Islet of Langerhans (tissue), 1 donor: ENCODE measurements at regions not wholly inside any gene's neighbourhood (a gene's known extent, or its start where the extent isn't known, plus 50 kb on each side); places are given as distances from the start of the nearest gene placed in this dataset.
"Not testable (repeated sequence)": the region's sequence is repeated elsewhere in the genome, so short reads cannot be mapped to it uniquely, and the experiment has no call there.

Experiments used
- FAIRE-seq: peaks from one replicate; lab custom pipeline; 2011; peaks lifted over from hg19 to GRCh38; lab: Jason Lieb, UNC

DNA sequence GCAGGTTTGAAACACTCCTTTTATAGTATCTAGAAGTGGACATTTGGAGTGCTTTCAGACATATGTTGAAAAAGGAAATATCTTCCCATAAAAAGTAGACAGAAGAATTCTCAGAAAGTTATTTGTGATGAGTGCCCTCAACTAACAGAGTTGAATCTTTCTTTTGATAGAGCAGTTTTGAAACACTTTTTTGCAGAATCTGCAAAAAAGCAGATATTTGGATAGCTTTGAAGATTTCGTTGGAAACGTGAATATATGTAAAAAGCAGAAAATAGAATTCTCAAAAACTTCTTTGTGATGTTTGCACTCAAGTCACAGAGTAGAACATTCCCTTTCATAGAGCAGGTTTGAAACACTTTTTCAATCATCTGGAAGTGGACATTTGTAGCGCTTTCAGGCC, 676.4 kb upstream of the ZNF337 start:
- not testable (repeated sequence) for FAIRE-seq

- FAIRE-seq: no peak
Observed at GRCh38 chr20:26354511-26354910, 657.9 kb upstream of the ZNF337 start.

DNA sequence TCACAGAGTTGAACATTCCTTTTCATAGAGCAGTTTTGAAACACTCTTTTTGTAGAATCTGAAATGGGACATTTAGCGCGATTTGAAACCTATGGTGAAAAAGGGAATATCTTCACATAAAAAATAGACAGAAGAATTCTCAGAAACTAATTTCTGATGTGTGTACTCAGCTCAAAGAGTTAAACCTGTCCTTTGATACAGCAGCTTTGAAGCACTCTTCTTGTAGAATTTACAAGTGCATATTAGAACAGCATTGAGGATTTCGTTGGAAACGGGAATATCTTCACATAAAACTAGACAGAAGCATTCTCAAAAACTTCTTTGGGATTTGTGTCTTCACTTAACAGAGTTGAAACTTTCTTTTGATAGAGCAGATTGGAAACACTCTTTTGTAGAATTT, 650.7 kb upstream of the ZNF337 start:
- FAIRE-seq: no peak

- not testable (repeated sequence) for FAIRE-seq
Observed at GRCh38 chr20:26340460-26341065, 643.9 kb upstream of the ZNF337 start.

DNA sequence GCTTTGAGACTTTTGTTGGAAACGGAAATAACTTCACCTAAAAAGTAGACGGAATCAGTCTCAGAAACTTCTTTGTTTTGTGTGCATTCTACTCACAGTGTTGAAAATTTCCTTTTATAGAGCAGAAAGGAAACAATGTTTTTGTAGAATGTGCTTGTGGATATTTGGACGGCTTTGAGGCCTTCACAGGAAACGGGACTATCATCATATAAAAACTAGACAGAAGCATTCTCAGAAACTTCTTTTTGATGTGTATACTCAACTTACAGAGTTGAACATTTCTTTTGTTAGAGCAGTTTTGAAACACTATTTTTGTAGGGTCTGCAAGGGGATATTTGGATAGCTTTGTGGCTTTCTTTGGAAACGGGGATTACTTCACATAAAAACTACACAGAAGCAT, 627.5 kb upstream of the ZNF337 start:
- no peak for FAIRE-seq

DNA sequence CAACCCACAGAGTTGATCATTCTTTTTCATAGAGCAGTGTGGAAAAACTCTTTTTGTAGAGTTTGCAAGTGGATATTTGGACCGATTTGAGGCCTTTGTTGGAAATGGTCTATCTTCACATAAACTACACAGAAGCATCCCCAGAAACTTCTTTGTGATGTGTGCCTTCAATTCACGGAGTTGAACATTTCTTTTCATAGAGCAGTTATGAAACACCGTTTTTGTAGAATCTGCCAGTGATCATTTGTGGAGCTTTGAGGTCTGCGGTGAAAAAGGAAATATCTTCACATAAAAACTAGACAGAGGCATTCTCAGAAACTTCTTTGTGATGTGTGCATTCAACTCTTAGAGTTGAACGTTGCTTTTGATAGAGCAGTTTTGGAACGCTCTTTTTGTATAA, 618.4 kb upstream of the ZNF337 start:
- FAIRE-seq: no peak

DNA sequence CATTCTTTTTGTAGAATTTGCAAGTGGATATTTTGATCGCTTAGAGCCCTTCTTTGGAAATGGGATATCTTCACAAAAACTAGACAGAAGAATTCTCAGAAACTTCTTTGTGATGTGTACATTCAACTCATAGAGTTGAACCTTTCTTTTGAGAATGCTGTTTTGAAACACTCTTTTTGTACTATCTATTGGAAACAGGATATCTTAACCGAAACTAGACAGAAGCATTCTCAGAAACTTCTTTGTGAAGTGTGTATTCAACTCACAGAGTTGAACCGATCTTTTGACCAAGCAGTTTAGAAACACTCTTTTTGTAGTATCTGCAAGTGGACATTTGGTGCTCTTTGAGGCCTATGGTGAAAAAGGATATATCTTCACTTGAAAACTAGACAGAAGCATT, 613.1 kb upstream of the ZNF337 start:
- not testable (repeated sequence) for FAIRE-seq

GRCh38 chr20:26308961-26309360, 612.3 kb upstream of the ZNF337 start:
- FAIRE-seq: no peak

DNA sequence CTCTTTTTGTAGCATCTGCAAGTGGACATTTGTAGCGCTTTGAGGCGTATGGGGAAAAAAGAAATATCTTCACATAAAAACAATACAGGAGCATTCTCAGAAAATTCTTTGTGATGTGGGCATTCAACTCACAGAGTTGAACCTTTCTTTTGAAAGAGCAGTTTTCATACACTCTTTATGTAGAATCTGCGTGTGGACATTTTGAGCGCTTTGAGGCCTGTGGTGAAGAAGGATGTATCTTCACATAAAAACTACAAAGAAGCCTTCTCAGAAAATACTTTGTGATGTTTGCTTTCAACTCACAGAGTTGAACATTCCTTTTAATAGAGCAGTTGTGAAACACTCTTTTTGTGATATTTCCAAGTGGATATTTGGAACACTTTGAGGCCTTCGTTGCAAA, 598.4 kb upstream of the ZNF337 start:
- no peak for FAIRE-seq

DNA sequence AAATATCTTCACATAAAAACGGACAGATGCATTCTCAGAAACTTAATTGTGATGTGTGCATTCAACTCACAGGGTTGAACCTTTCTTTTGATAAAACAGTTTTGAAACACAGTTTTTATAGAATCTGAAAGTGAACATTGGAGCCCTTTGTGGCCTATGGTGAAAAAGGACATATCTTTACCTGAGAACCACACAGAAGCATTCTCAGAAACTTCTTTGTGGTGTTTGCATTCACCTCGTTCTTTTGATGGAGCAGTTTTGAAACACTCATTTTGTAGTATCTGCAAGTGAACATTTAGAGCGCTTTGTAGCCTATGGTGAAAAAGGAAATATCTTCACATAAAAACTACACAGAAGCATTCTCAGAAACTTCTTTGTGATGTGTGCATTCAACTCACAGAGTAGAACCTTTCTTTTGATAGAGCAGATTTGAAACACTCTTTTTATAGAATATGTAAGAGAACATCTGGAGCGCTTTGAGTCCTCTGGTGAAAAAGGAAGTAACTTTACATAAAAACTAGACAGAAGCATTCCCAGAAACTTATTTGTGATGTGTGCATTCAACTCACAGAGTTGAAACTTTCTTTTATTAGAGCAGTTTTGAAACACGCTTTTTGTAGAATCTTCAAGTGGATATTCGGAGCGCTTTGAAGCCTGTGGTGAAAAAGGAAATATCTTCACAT, 591.9 kb upstream of the ZNF337 start:
- not testable (repeated sequence) for FAIRE-seq

GRCh38 chr20:26279238-26279637, 582.6 kb upstream of the ZNF337 start:
- FAIRE-seq: no peak

- FAIRE-seq: no peak
Observed at GRCh38 chr20:26277339-26277738, 580.7 kb upstream of the ZNF337 start.

- no peak for FAIRE-seq
Observed at GRCh38 chr20:26276554-26277210, 580.0 kb upstream of the ZNF337 start.

DNA sequence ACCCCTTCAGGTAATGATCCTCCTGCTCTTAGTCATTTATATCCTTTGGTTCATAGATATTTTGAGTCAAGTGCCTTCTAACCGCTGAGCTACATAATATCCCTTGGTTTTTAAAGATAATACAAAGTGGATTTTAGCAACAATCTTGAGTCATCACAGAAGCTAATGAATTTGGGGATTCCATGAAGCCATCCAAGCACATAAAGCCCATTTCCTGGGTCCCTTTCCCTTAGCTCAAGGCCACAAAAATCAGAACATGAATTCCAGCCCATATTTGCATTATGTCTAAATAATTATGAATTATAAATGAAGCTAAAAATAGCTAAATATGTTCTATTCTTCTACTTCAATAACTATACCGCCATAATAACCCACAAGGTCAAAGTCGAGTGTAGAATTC, 572.1 kb upstream of the ZNF337 start:
- not testable (repeated sequence) for FAIRE-seq

- not testable (repeated sequence) for FAIRE-seq
Observed at GRCh38 chr20:26260925-26261324, 564.3 kb upstream of the ZNF337 start.

GRCh38 chr20:26252311-26252975, 555.8 kb upstream of the ZNF337 start:
- FAIRE-seq: not testable (repeated sequence)

DNA sequence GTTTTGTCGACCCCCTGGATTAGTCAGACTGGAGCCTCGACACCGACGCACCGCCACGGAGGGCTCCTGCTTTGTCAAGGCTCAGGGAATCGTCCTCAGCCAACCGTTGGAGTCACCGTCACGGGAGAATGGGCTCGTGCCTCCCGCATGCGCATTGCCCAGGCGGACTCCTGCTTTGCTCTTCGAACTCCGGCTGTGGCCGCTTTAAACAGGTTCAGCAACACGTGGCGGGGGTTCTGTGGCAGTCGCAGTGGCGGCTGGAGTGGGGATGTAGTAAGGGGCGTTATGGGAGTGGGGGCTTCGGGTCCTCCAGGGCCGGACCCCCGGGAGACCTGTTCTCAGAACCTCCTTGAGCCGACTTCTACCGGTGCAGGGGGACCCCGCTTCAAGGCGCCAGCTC, 554.7 kb upstream of the ZNF337 start:
- FAIRE-seq: not testable (repeated sequence)

DNA sequence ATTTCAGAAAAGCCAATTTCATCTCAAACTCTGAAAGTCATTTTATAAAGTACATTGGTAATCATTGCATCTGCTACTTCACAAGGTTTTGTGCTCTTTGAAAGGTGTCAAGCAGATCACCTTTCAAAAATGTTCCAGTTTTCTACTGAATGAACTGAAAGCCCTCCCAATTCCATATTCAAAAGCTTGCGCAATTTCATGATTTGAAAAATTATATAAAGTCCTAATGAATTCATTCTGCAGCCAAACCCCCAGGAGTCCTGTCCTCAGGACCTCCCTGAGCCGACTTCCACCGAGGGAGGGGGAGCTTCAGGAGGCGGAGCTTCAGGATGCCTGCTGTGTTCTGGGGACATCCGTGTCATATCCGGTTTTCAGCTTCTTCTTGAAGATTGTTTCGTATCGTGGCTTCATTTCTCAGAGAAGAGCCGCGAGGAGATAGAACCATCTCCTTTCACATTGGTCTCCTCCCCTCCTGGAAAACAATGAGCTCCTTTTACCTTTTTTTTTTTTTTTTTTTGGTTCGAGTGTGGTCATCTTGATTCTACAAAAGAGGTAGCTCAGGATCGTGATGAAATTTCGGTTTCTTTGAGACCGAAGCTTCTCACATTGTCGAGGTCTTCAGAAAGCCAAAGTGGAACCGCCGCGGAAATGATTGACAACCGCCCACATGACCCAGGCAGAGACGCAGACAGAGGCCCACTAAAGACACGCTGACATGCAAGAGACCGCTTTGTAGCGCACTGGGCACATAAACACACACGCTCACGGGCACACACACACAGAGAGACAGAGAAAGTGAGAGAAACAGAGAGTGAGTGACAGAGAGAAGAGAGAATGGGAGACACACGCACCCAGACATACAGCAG, 553.8 kb upstream of the ZNF337 start:
- not testable (repeated sequence) for FAIRE-seq

- no peak for FAIRE-seq
Observed at GRCh38 chr20:26243731-26244130, 547.1 kb upstream of the ZNF337 start.

- FAIRE-seq: peak; percentile 21
Observed at GRCh38 chr20:26220609-26221008, 524.0 kb upstream of the ZNF337 start.

DNA sequence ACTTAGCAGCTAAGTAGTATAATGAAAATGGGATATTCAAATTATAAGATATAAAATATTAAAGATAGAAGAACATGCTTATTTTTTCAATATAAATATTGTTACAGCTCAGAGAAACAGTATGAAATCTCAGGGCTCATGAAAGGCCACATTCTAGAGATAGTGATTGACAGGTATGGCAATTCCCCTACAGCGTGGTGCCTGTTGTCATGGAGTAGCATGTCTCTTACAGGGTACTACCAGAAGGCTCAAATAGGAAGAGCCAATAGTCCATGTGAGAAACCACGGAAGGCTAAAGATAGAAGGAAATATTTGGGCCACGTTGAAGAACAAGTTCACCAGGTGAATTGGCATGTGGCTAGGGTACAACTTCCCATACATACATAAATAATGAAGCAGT, 522.9 kb upstream of the ZNF337 start:
- FAIRE-seq: not testable (repeated sequence)

DNA sequence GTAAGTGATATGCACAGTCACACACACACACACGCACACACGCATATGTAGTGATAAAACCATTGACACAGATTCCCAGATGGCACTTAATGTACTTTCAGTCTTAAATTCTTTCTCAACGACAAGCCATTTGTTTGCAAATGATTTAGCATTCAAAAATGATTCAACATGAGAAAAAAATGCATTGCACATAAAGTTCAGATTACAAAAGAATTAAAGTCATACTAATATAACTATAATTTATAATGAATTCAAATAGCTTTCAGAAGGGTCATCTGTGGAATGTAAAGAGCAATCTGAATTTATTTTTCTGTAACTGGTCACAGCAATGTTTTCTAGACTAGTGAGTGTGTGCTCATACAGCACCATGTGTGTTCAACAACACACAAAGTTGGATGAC, 521.6 kb upstream of the ZNF337 start:
- no peak for FAIRE-seq
